IPS DF 4.7 (cell line): ENCODE measurements at regions not wholly inside any gene's neighbourhood (a gene's known extent, or its start where the extent isn't known, plus 50 kb on each side); places are given as distances from the start of the nearest gene placed in this dataset.

Source experiments
- DNase-seq: peaks from one replicate; pipeline ENCODE4 v3.0.0-alpha.2; 2013; ENCODE audit warnings: low spot score; ENCODE audit errors: extremely low read depth

GRCh38 chr18:78323453-78324197 lies 656.0 kb upstream of the SALL3 start:
- DNase-seq: no peak

- DNase-seq: no peak
These were observed 652.0 kb upstream of the SALL3 start for GRCh38 chr18:78327643-78328042.

GRCh38 chr18:78330766-78331165 lies 648.9 kb upstream of the SALL3 start:
- DNase-seq: no peak

- DNase-seq: no peak
These were observed 626.7 kb upstream of the SALL3 start for GRCh38 chr18:78352910-78353309.

- no peak for DNase-seq
These were observed 617.4 kb upstream of the SALL3 start for GRCh38 chr18:78362198-78362597.

GRCh38 chr18:78363556-78364387 lies 615.8 kb upstream of the SALL3 start:
- no peak for DNase-seq

- DNase-seq: no peak
These were observed 615.1 kb upstream of the SALL3 start for GRCh38 chr18:78364388-78364960.

- no peak for DNase-seq
These were observed 611.6 kb upstream of the SALL3 start for GRCh38 chr18:78367996-78368395.

- DNase-seq: no peak
These were observed 610.9 kb upstream of the SALL3 start for GRCh38 chr18:78368726-78369125.

- no peak for DNase-seq
These were observed 603.6 kb upstream of the SALL3 start for GRCh38 chr18:78376046-78376445.

- DNase-seq: no peak
These were observed 601.2 kb upstream of the SALL3 start for GRCh38 chr18:78378403-78378802.

GRCh38 chr18:78378983-78379382 lies 600.6 kb upstream of the SALL3 start:
- no peak for DNase-seq

- DNase-seq: no peak
These were observed 589.2 kb upstream of the SALL3 start for GRCh38 chr18:78390348-78390951.

GRCh38 chr18:78390952-78391348 lies 588.7 kb upstream of the SALL3 start:
- no peak for DNase-seq

- DNase-seq: no peak
These were observed 586.3 kb upstream of the SALL3 start for GRCh38 chr18:78393086-78393862.

- DNase-seq: no peak
These were observed 583.5 kb upstream of the SALL3 start for GRCh38 chr18:78396077-78396476.

GRCh38 chr18:78396756-78397155 lies 582.9 kb upstream of the SALL3 start:
- no peak for DNase-seq

GRCh38 chr18:78399992-78400503 lies 579.6 kb upstream of the SALL3 start:
- no peak for DNase-seq

- no peak for DNase-seq
These were observed 577.2 kb upstream of the SALL3 start for GRCh38 chr18:78402440-78402839.

GRCh38 chr18:78402966-78403365 lies 576.7 kb upstream of the SALL3 start:
- DNase-seq: no peak

- no peak for DNase-seq
These were observed 576.2 kb upstream of the SALL3 start for GRCh38 chr18:78403371-78403770.
